HepG2 (cell line): ENCODE measurements at regions not wholly inside any gene's neighbourhood (a gene's known extent, or its start where the extent isn't known, plus 50 kb on each side); places are given as distances from the start of the nearest gene placed in this dataset.

Experiments
- ATAC-seq: fragments of 200-7000 bp; cut with Tn5 transposase; 3 replicates; pipeline ENCODE4 v1.9.1; 2020; ENCODE audit warnings: mild to moderate bottlenecking, moderate library complexity
- BruUV-seq: library from RNA; stranded (reverse); fragments of 400-500 nt; replicated peaks from 2 replicates; lab custom pipeline; 2021; lab: Mats Ljungman, UMichigan
- CTCF ChIA-PET: fragments of 300-600 bp; formaldehyde crosslinking; extraction: SDS; loops from one replicate; lab custom pipeline; 2021; ENCODE audit warnings: low total read pairs, inconsistent platforms, low intra/inter-chr PET ratio; lab: Yijun Ruan, JAX
- POLR2A ChIA-PET: fragments of 350-600 bp; sonication (Branson Sonifier 250); formaldehyde crosslinking; loops from one replicate; lab custom pipeline; 2020; ENCODE audit warnings: antibody characterized with exemption, inconsistent platforms; lab: Yijun Ruan, JAX
- DNase-seq: peaks from one replicate; pipeline ENCODE4 v3.0.0-alpha.2; 2015; ENCODE audit warnings: low spot score
- FAIRE-seq: peaks from 3 replicates; lab custom pipeline; 2011; peaks lifted over from hg19 to GRCh38; lab: Jason Lieb, UNC
- H2AFZ ChIP-seq: one replicate; pipeline ENCODE4 v1.6.1; 2011; ENCODE audit warnings: low read length, inconsistent platforms
- H3K27ac ChIP-seq: fragments of 300-600 bp; 3 replicates; pipeline ENCODE4 v1.8.0; 2011; ENCODE audit warnings: mixed run types, mild to moderate bottlenecking, mixed read lengths, low read length, inconsistent platforms; ENCODE audit not compliant: insufficient read depth; ENCODE audit errors: extremely low read length
- H3K27me3 ChIP-seq, 2 experiments: fragments of 200-600 bp in 1 of 2; 2 replicates in 1 of 2; 3 replicates in 1 of 2; pipeline versions ENCODE4 v1.6.0 to v1.8.0; 2011; ENCODE audit warnings: low read length in 2 of 2, mild to moderate bottlenecking in 2 of 2, moderate library complexity in 2 of 2, inconsistent platforms in 1 of 2; ENCODE audit not compliant: insufficient read depth in 2 of 2, control insufficient read depth in 1 of 2
- H3K36me3 ChIP-seq, 2 experiments: fragments of 200-600 bp in 1 of 2; replicated peaks in 1 of 2; 2 replicates in 1 of 2; 3 replicates in 1 of 2; pipeline versions ENCODE4 v1.5.1 to v1.8.0; 2011; ENCODE audit warnings: low read length in 2 of 2, inconsistent platforms in 1 of 2; ENCODE audit not compliant: insufficient read depth in 2 of 2, control insufficient read depth in 1 of 2
- H3K4me1 ChIP-seq: 2 replicates; pipeline ENCODE4 v1.5.1; 2012; ENCODE audit warnings: low read length, inconsistent platforms; ENCODE audit not compliant: insufficient read depth
- H3K4me2 ChIP-seq: 2 replicates; pipeline ENCODE4 v1.6.0; 2011; ENCODE audit warnings: low read depth, low read length, inconsistent platforms
- H3K4me3 ChIP-seq, 3 experiments: fragments of 200-600 bp in 1 of 3; sonication (generic), shearing (Covaris generic) in 1 of 3; replicated peaks in 1 of 3; 2 replicates each; pipeline ENCODE4 v1.5.1; 2011 to 2016; ENCODE audit warnings: low read length in 3 of 3, inconsistent platforms in 2 of 3, low read depth in 2 of 3, mild to moderate bottlenecking in 2 of 3, control low read depth in 1 of 3, mixed read lengths in 1 of 3; ENCODE audit not compliant: insufficient read depth in 1 of 3
- H3K79me2 ChIP-seq: one replicate; pipeline ENCODE4 v1.6.1; 2011; ENCODE audit warnings: low read length, inconsistent platforms; ENCODE audit not compliant: insufficient read depth
- H3K9ac ChIP-seq: 2 replicates; pipeline ENCODE4 v1.6.0; 2011; ENCODE audit warnings: mild to moderate bottlenecking, low read depth, low read length, inconsistent platforms; ENCODE audit not compliant: insufficient read depth
- H3K9me3 ChIP-seq: 2 replicates; pipeline ENCODE4 v1.5.1; 2012; ENCODE audit warnings: mild to moderate bottlenecking, low read length
- H4K20me1 ChIP-seq: 2 replicates; pipeline ENCODE4 v1.6.0; 2011; ENCODE audit warnings: inconsistent platforms, mild to moderate bottlenecking, low read length, moderate library complexity; ENCODE audit not compliant: insufficient read depth
- ARID4A ChIP-seq: sonication (generic); formaldehyde crosslinking; IDR thresholded peaks from 2 replicates; pipeline ENCODE4 v1.5.0; 2020; ENCODE audit warnings: mild to moderate bottlenecking, missing genetic modification reagents, borderline replicate concordance
- BRD4 ChIP-seq: sonication (generic); formaldehyde crosslinking; IDR thresholded peaks from 2 replicates; pipeline ENCODE4 v1.4.0; 2020; ENCODE audit warnings: missing genetic modification reagents
- RNF219 ChIP-seq: sonication (generic); formaldehyde crosslinking; IDR thresholded peaks from 2 replicates; pipeline ENCODE4 v1.5.0; 2020; ENCODE audit warnings: mild to moderate bottlenecking, missing genetic modification reagents
- TBP ChIP-seq: sonication (generic); formaldehyde crosslinking; IDR thresholded peaks from 2 replicates; pipeline ENCODE4 v1.5.0; 2020; ENCODE audit warnings: missing genetic modification reagents
- U2AF2 ChIP-seq: fragments of 200-400 bp; formaldehyde crosslinking; IDR thresholded peaks from 2 replicates; pipeline ENCODE4 v1.6.1; 2017; ENCODE audit warnings: low read depth, mild to moderate bottlenecking, low read length
- ZBTB8A ChIP-seq: sonication (generic); formaldehyde crosslinking; IDR thresholded peaks from 2 replicates; pipeline ENCODE4 v1.4.0; 2020; ENCODE audit warnings: mild to moderate bottlenecking, low read depth, missing genetic modification reagents, borderline replicate concordance
- ZC3H13 ChIP-seq: sonication (generic); formaldehyde crosslinking; IDR thresholded peaks from 2 replicates; pipeline ENCODE4 v1.8.1; 2023; ENCODE audit warnings: mild to moderate bottlenecking, missing genetic modification reagents, moderate library complexity
- ZNF691 ChIP-seq: sonication (generic); formaldehyde crosslinking; IDR thresholded peaks from 2 replicates; pipeline ENCODE4 v1.4.0; 2020; ENCODE audit warnings: missing genetic modification reagents, low read depth, mild to moderate bottlenecking, borderline replicate concordance
- ZNF747 ChIP-seq: sonication (generic); formaldehyde crosslinking; IDR thresholded peaks from 2 replicates; pipeline ENCODE4 v1.8.1; 2023; ENCODE audit warnings: missing genetic modification reagents, mild to moderate bottlenecking, borderline replicate concordance
- ZSCAN9 ChIP-seq: IDR thresholded peaks from 2 replicates; pipeline ENCODE4 v1.6.1; 2016; ENCODE audit warnings: borderline replicate concordance
- WGBS: methylation state at CpG from one replicate; pipeline ENCODE4 v1.1.6; 2017; ENCODE audit warnings: low lambda C conversion rate; 5-methylcytosine and 5-hydroxymethylcytosine counted together
- in situ Hi-C: cut with HindIII; loops from 2 replicates; pipeline ENCODE4 v1.10.0; 2017; ENCODE audit warnings: low pct_unique_long_range_greater_than_20kb; ENCODE audit not compliant: extremely low pct_ligation_motif_present
- intact Hi-C: fragments of 100-400 bp; cut with micrococcal nuclease; formaldehyde crosslinking; loops from one replicate; pipeline ENCODE4 v1.10.0; 2022; ENCODE audit not compliant: unreplicated experiment
- TF ChIP-seq, protein P1 (sequence below): sonication (generic); formaldehyde crosslinking; IDR thresholded peaks from 2 replicates; pipeline ENCODE4 v1.5.1; 2020; ENCODE audit warnings: mild to moderate bottlenecking, missing genetic modification reagents, moderate library complexity

DNA sequence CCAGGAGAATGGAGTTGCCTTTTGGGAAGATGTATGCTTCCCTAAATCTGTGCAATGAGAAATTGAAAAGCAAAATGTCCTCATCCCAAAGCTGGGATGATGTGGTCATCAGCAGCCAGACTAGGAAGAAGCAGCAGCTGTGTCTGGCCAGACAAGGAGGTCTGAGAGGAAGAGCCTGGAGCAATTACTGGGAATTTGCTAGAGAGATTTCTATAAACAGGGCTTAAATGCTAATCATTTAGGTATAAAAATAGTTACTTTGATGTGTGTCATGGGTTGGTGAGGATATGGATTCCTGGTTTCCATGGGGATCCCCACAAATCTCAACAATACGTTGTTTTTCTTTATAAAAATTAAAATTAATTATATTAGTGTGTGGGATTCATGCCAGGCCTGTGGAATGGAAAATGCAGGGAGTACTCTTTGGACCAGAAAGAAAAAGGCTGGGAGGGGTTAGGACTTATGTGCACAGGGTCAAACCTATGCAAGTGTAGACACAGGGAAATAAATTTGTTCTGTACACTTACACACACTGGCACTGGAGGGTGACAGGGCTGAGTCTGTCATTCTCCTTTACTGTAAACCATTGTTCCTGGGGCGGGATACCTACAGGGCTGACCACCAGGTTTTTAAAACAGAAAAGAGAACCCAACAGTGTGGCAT is 58.7 kb upstream of the TRPC7 start:
- no peaks in the 10 kb centered on the region for H3K4me1 ChIP-seq
- no peak overlapping the region for H3K4me3 ChIP-seq
- intact Hi-C loops (loop anchor here (2.0 to 10.0 kb wide), 2 partner anchors 49 to 537 kb away; no protein-coding TSS in a partner anchor), in situ Hi-C loops (loop anchor here (5.0 to 25.0 kb wide), 2 partner anchors 177 to 562 kb away; no protein-coding TSS in a partner anchor)
- 15% methylated on average over 2 of the region's 2 CpGs for WGBS
- no peaks in the 10 kb centered on the region for H3K9me3 ChIP-seq
- no peak overlapping the region for H3K4me2 ChIP-seq
- ATAC-seq: no peak
- no TSS peak for BruUV-seq
- no peak overlapping the region for H2AFZ ChIP-seq
- no peak for DNase-seq
- H3K27me3 ChIP-seq: no peaks in the 10 kb centered on the region; a peak in 1 of 5 replicates
- no peaks in the 10 kb centered on the region for H3K79me2 ChIP-seq
- H3K36me3 ChIP-seq: no peaks in the 10 kb centered on the region
- H4K20me1 ChIP-seq: no peaks in the 10 kb centered on the region
- H3K9ac ChIP-seq: no peak overlapping the region
- H3K27ac ChIP-seq: no peak overlapping the region
- no peak for FAIRE-seq
- POLR2A ChIA-PET: no interaction called here
- CTCF ChIA-PET: interaction anchor here (1.1 to 3.2 kb wide), 2 partner anchors 173 to 175 kb away, joined by 3 to 25 read pairs; no protein-coding TSS in a partner anchor
- TF ChIP-seq BRD4 (no peak), ZNF747 (CRISPR knock-in tag) (no peak), ZNF691 (CRISPR knock-in tag) (no peak), ZBTB8A (no peak), U2AF2 (no peak), TBP (no peak), ZSCAN9 (CRISPR knock-in tag) (no peak), ARID4A (no peak), RNF219 (no peak), ZC3H13 (CRISPR knock-in tag) (no peak)
- TF ChIP-seq, protein P1, sequence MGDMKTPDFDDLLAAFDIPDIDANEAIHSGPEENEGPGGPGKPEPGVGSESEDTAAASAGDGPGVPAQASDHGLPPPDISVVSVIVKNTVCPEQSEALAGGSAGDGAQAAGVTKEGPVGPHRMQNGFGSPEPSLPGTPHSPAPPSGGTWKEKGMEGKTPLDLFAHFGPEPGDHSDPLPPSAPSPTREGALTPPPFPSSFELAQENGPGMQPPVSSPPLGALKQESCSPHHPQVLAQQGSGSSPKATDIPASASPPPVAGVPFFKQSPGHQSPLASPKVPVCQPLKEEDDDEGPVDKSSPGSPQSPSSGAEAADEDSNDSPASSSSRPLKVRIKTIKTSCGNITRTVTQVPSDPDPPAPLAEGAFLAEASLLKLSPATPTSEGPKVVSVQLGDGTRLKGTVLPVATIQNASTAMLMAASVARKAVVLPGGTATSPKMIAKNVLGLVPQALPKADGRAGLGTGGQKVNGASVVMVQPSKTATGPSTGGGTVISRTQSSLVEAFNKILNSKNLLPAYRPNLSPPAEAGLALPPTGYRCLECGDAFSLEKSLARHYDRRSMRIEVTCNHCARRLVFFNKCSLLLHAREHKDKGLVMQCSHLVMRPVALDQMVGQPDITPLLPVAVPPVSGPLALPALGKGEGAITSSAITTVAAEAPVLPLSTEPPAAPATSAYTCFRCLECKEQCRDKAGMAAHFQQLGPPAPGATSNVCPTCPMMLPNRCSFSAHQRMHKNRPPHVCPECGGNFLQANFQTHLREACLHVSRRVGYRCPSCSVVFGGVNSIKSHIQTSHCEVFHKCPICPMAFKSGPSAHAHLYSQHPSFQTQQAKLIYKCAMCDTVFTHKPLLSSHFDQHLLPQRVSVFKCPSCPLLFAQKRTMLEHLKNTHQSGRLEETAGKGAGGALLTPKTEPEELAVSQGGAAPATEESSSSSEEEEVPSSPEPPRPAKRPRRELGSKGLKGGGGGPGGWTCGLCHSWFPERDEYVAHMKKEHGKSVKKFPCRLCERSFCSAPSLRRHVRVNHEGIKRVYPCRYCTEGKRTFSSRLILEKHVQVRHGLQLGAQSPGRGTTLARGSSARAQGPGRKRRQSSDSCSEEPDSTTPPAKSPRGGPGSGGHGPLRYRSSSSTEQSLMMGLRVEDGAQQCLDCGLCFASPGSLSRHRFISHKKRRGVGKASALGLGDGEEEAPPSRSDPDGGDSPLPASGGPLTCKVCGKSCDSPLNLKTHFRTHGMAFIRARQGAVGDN (CRISPR knock-in tag): no peak
